ENCODE measurements at regions not wholly inside any gene's neighbourhood (a gene's known extent, or its start where the extent isn't known, plus 50 kb on each side); places are given as distances from the start of the nearest gene placed in this dataset.
"Not testable (repeated sequence)": the region's sequence is repeated elsewhere in the genome, so short reads cannot be mapped to it uniquely, and the experiment has no call there.

GRCh38 chr22:49660321-49660720 is 167.4 kb downstream of the BRD1 start:
- no peak for TF ChIP-seq CTCF (conservative IDR thresholded peaks at IDR 0.05)
- no peak overlapping the region for H3K27ac ChIP-seq

GRCh38 chr22:49659924-49660315 is 167.8 kb downstream of the BRD1 start:
- TF ChIP-seq CTCF (conservative IDR thresholded peaks at IDR 0.05): no peak
- H3K27ac ChIP-seq: no peak overlapping the region

DNA sequence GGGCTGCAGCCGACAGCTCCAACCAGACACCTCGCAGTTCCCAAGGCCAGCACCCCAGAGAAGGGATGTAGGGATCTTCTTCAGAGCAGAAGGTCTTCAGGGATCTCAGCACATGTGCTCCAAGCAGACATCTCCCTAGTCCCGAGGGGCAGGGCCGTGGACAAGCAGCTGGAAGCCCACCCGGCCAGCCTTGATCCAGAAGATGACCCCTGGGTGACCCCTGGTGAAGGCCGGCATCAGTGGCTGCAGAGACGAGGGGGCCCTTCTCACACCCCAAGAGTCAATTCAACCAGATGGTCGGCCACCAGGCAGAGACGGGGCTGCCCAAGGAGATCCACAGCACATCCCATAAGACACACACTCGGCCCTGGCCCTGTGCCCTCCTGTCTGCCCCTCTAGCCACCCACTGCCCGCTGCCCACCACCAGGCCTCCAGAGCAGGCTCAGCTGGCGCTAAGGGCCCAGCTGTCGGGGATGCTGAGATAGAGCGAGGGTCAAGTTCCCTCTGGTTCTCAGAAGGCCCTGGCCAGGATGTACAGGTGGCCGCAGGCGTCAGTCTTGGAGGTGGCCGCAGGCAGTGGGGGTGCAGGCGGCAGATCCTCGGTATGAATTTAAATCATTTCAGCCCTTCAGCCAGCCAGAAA is 168.3 kb downstream of the BRD1 start:
- no peak for TF ChIP-seq CTCF (conservative IDR thresholded peaks at IDR 0.05)

GRCh38 chr22:49658902-49659280 is 168.8 kb downstream of the BRD1 start:
- no peak for TF ChIP-seq CTCF (conservative IDR thresholded peaks at IDR 0.05)
- no peak overlapping the region for H3K27ac ChIP-seq

More for the DNA sequence above, 168.3 kb downstream of the BRD1 start:
- no peak overlapping the region for H3K27ac ChIP-seq

- TF ChIP-seq CTCF (conservative IDR thresholded peaks at IDR 0.05): no peak
These were observed 169.6 kb downstream of the BRD1 start for GRCh38 chr22:49657974-49658590.

DNA sequence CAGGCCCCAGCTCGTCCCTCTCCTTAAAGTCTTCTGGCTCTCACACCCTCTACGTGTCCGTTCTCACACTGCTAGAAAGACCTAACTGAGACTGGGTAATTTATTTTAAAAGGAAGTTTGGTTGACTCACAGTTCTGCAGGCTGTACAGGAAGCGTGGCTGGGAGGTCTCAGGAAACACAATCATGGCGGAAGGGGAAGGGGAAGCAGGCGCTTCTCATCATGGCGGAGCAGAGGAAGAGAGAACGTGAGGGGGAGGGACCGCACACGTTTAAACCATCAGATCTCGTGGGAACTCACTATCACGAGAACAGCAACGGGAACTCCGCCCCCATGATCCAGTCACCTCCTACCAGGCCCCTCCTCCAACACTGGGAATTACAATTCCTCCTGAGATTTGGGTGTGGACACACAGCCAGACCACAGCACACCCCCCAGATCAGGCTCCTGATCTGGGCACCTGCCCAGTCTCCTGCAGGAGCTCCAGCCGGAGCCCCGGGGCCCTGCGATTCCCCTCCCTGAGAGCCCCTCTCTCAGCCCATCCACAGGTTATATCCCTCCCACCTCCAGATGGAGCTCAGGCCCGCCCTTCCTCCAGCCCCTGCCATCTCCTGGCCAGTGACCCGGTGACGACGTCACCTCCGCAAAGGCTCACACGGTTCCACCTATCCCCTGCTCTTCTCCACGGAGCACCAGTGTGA is 170.2 kb downstream of the BRD1 start:
- no peak for TF ChIP-seq CTCF (conservative IDR thresholded peaks at IDR 0.05)
- no peak overlapping the region for H3K27ac ChIP-seq

More at GRCh38 chr22:49657974-49658590, 169.6 kb downstream of the BRD1 start:
- H3K27ac ChIP-seq: no peak overlapping the region

DNA sequence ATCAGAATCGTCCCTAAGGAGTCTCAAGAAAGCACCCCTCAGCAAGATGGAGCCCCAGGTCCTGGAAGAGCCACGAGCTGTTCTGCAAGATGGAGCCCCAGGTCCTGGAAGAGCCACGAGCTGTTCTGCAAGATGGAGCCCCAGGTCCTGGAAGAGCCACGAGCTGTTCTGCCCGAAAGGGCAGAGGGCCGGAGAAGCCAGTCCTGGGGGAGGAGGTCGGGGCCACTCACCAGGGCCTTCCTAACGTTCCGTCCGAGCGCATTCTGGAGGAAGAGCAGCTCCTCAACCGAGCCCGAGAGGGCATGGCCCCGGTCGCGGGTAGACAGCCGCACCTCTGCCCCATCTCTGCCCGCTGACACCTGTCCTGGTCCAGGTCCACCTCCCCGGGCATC is 170.8 kb downstream of the BRD1 start:
- not testable (repeated sequence) for H3K27ac ChIP-seq

Data from VCaP (cell line).